Activated CD8-positive, alpha-beta memory T cell treated with anti-CD3 and anti-CD28 coated beads, Interleukin-2, amount 50 U/mL, for 1 hour (primary cell): ENCODE measurements at regions not wholly inside any gene's neighbourhood (a gene's known extent, or its start where the extent isn't known, plus 50 kb on each side); places are given as distances from the start of the nearest gene placed in this dataset.

ENCODE experiments used
- DNase-seq: peaks from one replicate; pipeline ENCODE4 v3.0.0-alpha.2; 2020; ENCODE audit errors: extremely low read depth

DNA sequence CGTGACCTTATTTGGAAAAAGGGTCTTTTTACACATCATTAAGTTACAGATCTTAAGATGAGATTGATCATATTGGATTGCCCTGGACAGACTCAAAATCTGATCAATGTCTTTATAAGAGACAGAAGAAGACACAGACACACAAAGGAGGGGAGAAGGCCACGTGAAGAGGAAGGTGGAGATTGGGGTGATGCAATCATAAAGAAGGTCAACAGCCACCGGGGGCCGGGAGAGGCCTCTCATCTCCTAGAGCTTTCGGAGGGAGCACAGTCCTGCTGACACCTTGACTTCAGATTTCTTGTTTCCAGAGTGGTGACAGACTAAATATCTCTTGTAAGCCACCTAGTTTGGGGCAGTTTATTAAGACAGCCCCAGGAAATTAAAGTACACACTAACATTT lies 204.6 kb upstream of the CSF3R start:
- DNase-seq = no peak

DNA sequence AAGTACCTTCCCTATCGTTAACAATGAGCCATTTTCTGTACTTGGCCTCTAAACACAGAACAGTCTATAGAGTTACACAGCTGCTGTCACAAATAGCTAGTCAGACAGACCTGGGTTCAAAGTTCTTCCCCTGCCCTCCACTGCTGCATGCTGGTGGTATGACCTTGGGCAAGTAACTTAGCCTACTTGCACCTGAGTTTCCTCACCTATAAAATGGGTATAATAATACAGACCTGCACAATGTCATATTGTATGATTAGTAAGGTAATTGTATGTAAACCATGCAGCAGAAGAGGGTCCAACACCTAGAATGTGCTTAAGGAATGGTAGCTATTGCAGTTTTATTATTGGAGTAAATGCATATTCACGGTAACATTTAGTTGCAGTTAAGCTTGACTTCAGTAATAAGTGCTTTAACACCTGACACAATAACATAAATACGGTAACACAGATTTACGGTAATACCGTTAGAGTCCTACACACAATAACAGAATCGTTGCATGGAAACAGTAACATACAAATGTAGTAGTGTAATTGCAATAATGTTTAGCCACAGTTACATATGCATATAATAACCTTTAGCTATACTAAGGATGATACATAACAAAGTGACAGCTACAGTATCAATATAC lies 193.3 kb upstream of the CSF3R start:
- no peak for DNase-seq

DNA sequence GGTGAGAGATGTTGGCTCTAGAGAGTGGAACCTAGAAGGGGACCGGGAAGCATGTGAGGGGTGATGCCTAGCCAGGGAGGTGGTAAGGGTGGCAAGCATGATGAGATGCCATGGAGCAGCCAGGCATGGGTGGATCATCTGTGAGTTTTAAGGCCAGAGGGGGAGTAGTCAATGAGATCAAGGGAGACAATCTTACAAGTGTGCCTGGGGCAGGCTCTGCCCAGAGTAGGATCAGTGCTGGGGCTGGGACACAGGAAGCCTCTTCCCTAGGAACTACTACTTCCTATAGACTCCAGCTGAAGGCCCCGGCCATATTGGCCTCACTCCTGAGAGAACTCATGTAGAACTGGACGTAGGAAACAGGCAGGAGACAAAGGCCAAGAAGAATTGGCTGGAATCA lies 192.4 kb upstream of the CSF3R start:
- no peak for DNase-seq

DNA sequence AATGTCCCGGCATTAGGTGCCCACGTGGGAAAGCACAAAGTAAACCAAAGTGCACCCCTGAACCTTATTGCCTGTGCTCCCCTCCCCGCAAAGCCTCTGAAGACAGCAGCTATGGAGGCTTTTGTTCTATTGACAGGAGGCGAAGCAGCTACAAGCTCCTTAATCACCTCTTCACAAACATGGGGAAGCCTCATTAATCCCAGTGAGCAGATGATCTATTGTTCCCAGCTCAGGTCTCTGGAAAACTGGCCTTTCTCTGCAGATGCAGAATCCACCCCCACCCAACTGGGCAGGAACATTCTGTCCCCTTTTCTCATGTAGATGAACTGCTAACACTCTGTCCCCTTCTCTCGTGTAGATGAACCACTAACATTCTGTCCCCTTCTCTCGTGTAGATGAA lies 190.5 kb upstream of the CSF3R start:
- no peak for DNase-seq

- DNase-seq = no peak
Measured at GRCh38 chr1:36669262-36669661, 186.5 kb upstream of the CSF3R start.

- no peak for DNase-seq
Measured at GRCh38 chr1:36667836-36668235, 185.1 kb upstream of the CSF3R start.

GRCh38 chr1:36667256-36667655 lies 184.5 kb upstream of the CSF3R start:
- DNase-seq = no peak

DNA sequence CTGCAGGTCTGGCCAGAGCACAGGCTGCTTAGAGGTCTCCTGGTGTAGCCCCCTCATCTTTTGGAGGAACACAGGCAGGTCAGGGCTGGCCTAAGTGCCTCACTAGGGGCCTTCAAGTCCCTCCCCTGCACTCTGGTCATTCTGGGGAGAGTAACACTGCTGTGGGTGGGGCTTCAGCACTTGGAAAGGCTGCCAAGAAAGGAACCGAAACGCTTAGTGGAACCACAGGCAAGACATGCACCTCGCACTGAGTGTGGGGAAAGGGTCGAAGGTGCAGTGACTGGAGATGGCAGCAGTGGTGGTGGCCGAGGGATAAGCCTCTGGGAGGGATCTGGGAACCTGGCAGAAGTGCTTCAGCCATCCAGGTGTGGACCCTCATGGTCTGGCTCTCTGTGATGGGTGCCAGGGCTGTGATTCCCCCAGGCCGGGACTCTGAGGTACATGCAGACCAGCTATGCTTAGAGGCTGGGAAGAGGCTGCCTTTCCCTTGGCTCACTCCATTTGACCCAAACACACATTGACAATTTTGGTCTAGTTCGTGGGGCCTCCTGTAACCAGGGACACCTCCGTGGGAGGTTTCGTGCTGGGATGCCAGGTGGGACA lies 182.9 kb upstream of the CSF3R start:
- DNase-seq = no peak

DNA sequence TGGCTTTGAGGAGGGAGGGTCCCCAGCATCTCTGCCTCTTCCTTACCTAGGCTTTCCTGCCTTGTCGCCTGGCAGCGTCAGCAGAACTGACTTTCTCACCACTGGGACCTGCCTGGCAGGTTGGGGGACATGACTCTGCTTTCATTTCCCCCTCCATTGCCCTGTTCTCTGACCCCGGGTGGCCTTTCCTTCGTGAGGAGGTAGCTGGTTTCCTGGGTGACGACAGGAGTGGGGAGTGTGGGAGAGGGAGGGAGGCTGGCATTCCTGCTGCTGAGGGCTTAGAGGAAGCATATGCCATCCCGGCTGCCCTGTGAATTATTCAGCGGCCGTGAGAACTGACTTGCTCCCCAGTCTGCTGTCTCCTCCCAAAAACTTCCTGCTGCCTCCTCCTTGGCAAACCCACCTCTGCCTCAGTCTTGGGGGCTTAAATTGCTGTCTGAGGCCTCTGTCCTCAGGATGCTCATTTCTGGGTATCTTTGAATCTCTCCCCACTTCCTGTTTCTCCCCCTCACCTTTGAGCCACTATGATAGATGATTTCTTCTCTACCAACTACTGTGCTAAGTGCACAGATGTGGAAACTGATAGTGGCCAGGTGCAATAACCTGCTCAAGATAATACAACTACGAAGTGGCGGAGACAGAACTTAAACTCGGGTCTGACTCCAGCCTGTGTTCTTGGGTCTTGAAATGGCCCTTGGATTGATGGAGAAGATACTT lies 182.0 kb upstream of the CSF3R start:
- no peak for DNase-seq

GRCh38 chr1:36663772-36664430 lies 181.2 kb upstream of the CSF3R start:
- DNase-seq = no peak

GRCh38 chr1:36658838-36659237 lies 176.1 kb upstream of the CSF3R start:
- DNase-seq = no peak

- no peak for DNase-seq
Measured at GRCh38 chr1:36657826-36658225, 175.1 kb upstream of the CSF3R start.

DNA sequence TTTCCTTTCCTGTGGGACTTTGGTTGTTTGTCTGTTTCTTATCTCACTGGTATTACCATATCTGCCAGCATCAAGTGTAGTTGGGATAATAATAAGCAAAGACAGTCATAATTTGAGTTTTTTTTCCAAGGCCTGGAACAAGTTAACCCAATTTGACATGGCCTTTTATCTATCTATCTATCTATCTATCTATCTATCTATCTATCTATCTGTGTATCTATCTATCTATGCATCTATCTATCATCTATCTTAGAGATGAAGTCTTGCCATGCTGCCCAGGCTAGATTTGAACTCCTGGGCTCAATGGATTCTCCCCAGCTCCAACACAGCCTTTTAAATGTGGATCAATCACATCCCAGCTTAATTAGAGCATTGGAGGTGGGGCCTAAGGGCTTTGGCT lies 174.1 kb upstream of the CSF3R start:
- DNase-seq = no peak

DNA sequence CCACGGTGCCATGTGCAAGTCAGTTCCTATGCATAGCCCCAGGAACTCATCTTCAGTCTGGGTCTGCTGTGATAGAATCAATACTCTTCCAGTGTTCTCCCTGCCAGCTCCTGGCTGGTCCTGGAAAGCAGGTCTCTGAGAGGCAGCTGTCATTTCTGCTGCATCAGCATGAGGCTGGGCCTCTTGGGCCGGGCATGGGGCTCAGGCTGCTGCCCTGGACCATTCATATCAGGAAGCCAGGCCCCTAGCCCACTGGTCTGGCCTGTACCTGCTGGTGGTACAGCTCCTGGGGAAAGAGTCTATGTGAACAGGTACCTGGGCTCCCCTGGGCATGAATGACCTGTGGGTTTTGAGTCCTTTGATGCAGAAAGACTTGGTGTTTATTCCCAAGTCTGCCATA lies 173.6 kb upstream of the CSF3R start:
- no peak for DNase-seq

- DNase-seq = no peak
Measured at GRCh38 chr1:36654586-36654985, 171.9 kb upstream of the CSF3R start.

DNA sequence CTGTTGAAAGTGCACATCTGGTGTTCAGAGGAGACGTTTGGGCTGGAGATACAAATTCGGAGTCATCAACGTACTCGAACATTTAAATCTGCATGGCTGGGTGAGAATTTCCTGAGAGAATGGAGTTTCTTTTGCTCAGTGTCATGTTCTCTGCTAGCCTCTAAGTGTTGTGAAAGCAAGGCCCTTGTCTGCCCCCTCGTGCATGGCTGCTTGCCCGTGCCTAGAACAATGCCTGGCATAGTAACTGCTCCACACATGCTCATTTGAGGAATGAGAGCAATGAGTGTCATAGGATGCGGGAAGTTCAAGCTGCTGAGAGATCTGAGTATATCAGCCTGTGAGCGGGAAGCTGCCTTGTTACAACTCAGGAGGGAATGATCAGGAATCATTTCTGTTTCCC lies 171.1 kb upstream of the CSF3R start:
- DNase-seq = no peak

GRCh38 chr1:36652586-36652985 lies 169.9 kb upstream of the CSF3R start:
- no peak for DNase-seq

DNA sequence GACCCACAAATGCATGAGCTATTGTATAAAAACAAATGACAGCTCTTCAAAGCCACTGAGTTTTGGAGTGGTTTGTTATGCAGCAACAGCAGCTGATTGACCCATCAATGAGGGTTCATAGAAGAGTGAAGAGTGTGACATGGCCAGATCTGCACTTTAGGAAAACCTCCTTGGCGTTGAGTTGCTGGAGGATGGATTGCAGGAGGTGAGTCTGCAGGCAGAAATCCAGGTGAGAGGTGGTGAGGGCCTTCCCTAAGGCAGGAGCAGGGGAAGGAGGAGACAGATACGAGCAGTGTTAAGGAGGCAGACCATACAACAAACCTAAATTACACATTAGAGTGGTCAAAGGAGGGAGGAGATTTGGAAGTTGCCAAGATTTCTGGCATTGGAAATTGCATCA lies 169.3 kb upstream of the CSF3R start:
- DNase-seq = no peak

DNA sequence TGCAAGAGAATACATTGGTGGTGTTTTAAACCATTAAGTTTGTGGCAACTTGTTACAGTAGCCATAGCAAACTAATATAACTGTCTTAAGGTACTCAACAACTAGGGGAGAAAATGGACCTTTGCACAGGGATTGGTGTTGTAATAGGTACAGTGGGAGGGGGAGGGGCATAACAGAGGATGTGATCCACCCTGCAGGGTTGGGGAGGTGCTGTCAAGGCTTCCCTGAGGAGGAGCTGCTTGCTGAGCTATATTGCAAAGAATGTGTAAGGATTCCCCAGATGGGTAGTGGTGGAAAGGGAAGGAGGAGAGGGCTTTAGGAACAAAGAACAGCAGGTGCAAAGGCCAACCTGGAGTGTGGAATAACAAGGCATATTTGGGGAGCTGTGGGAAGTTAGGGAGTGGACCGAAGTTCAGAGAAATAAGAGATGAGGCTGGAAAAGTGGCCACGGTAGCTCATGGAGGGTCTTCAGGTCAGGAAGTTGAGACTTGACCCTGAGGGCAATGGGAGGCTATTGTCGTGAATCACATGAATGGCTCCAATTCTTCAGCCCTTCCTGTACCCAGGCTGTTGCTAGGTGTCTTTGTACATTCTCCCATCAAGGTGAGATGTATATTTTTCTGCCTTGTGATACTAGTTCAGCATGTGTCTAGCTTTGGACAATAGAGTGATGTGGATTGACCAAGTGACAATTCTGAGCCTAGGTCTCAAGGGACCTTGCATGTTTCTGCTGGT lies 168.6 kb upstream of the CSF3R start:
- no peak for DNase-seq

DNA sequence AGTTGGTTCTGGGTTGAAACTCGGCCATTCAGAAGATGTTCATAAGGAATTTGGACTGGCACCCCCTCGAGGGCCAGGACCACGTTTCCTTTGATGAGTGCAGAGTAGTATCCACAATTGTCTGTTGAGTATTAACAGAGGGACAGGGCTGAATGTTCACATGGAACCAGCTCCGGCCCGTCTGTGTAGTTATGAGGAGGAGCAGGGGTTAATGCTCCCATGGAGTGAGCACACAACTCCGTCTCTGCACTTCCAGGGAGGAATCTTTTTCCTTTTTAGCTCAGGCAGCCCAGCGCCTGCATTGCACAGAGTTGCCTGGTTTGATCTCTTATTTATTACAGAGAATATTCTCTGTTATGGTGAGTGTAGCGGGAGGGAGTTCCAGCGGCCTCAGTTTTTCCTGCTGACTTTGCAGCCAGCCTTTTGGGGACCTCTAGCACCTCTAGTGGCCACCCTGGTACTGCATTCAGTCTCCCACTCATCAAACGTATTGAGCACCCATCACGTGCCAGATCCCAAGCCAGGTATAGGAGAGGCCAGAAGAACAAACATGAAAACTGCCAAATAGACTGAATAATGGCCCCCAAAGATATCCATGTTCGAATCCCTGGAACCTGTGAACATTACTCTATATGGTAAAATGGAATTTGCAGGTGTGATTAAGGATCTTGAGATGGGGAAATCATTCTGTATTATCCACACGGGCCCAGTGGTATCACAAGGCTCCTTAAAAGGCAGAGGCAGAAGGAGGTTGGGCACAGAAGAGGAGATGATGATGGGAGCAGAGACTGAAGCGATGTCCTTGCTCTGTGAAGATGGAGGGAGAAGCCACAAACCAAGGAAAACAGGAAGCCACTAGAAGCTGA lies 167.7 kb upstream of the CSF3R start:
- DNase-seq = no peak

GRCh38 chr1:36645867-36646266 lies 163.2 kb upstream of the CSF3R start:
- no peak for DNase-seq
